Neuronal stem cell (in vitro differentiated cells): ENCODE measurements at regions not wholly inside any gene's neighbourhood (a gene's known extent, or its start where the extent isn't known, plus 50 kb on each side); places are given as distances from the start of the nearest gene placed in this dataset.

ENCODE experiments used
- DNase-seq: peaks from one replicate; pipeline ENCODE4 v3.0.0-alpha.2; 2013; ENCODE audit warnings: low spot score
- H2AFZ ChIP-seq: one replicate; pipeline ENCODE4 v1.6.1; 2013; ENCODE audit warnings: mild to moderate bottlenecking, low read length, inconsistent platforms
- H2AK5ac ChIP-seq: 2 replicates; pipeline ENCODE4 v1.6.1; 2013; ENCODE audit warnings: low read depth, mild to moderate bottlenecking, inconsistent platforms, low read length, moderate library complexity, mixed read lengths
- H2BK120ac ChIP-seq: 2 replicates; pipeline ENCODE4 v1.6.1; 2013; ENCODE audit warnings: low read depth, mild to moderate bottlenecking, inconsistent platforms, low read length, moderate library complexity, mixed read lengths
- H2BK12ac ChIP-seq: one replicate; pipeline ENCODE4 v1.6.1; 2013; ENCODE audit warnings: low read length, inconsistent platforms
- H2BK15ac ChIP-seq: 2 replicates; pipeline ENCODE4 v1.6.1; 2013; ENCODE audit warnings: mild to moderate bottlenecking, low read length, inconsistent platforms, mixed read lengths
- H2BK5ac ChIP-seq: one replicate; pipeline ENCODE4 v1.6.1; 2013; ENCODE audit warnings: inconsistent platforms, mild to moderate bottlenecking, low read length, moderate library complexity
- H3K14ac ChIP-seq: one replicate; pipeline ENCODE4 v1.6.1; 2013; ENCODE audit warnings: low read length, inconsistent platforms
- H3K18ac ChIP-seq: 2 replicates; pipeline ENCODE4 v1.6.1; 2013; ENCODE audit warnings: low read length, inconsistent platforms
- H3K23ac ChIP-seq: 2 replicates; pipeline ENCODE4 v1.6.1; 2013; ENCODE audit warnings: low read depth, mild to moderate bottlenecking, mixed read lengths, low read length, inconsistent platforms; ENCODE audit not compliant: poor library complexity
- H3K27ac ChIP-seq: replicated peaks from 3 replicates; pipeline ENCODE4 v1.5.1; 2013; ENCODE audit warnings: low read length, inconsistent platforms
- H3K27me3 ChIP-seq, 3 experiments: 2 replicates each; pipeline ENCODE4 v1.6.1; 2013; ENCODE audit warnings: low read length in 3 of 3, mild to moderate bottlenecking in 2 of 3, inconsistent platforms in 1 of 3, low read depth in 1 of 3, mixed read lengths in 1 of 3, moderate library complexity in 1 of 3; ENCODE audit not compliant: control insufficient read depth in 3 of 3, insufficient read depth in 3 of 3
- H3K36me3 ChIP-seq, 2 donors: replicated peaks in 1 of 2; 2 replicates each; pipeline ENCODE4 v1.6.1; 2013; ENCODE audit warnings: low read length in 2 of 2; ENCODE audit not compliant: control insufficient read depth in 2 of 2, insufficient read depth in 2 of 2
- H3K4ac ChIP-seq: 2 replicates; pipeline ENCODE4 v1.6.1; 2013; ENCODE audit warnings: inconsistent platforms, mild to moderate bottlenecking, low read length, moderate library complexity
- H3K4me1 ChIP-seq, 2 donors: 1 replicate in 1 of 2; 2 replicates in 1 of 2; pipeline ENCODE4 v1.6.1; 2013; ENCODE audit warnings: low read length in 2 of 2, low read depth in 1 of 2; ENCODE audit not compliant: control insufficient read depth in 2 of 2, insufficient read depth in 1 of 2
- H3K4me2 ChIP-seq: one replicate; pipeline ENCODE4 v1.6.1; 2013; ENCODE audit warnings: mild to moderate bottlenecking, low read length, inconsistent platforms; ENCODE audit not compliant: insufficient read depth, poor library complexity, severe bottlenecking
- H3K4me3 ChIP-seq, 2 donors: 2 replicates each; pipeline ENCODE4 v1.5.1; 2013; ENCODE audit warnings: low read length in 2 of 2, mild to moderate bottlenecking in 2 of 2, inconsistent platforms in 1 of 2, moderate library complexity in 1 of 2
- H3K79me1 ChIP-seq: one replicate; pipeline ENCODE4 v1.6.1; 2013; ENCODE audit warnings: low read depth, mild to moderate bottlenecking, inconsistent platforms, low read length, moderate library complexity
- H3K9ac ChIP-seq: one replicate; pipeline ENCODE4 v1.6.1; 2013; ENCODE audit warnings: mild to moderate bottlenecking, low read depth, low read length, inconsistent platforms; ENCODE audit not compliant: poor library complexity
- H3K9me3 ChIP-seq, 2 donors: replicated peaks in 1 of 2; 2 replicates each; pipeline versions ENCODE3 to v1.6.1; 2013; ENCODE audit warnings: low read length in 2 of 2, mild to moderate bottlenecking in 2 of 2, inconsistent platforms in 1 of 2, low read depth in 1 of 2, mixed read lengths in 1 of 2, moderate library complexity in 1 of 2; ENCODE audit not compliant: control insufficient read depth in 2 of 2, insufficient read depth in 1 of 2
- H4K8ac ChIP-seq: one replicate; pipeline ENCODE4 v1.6.1; 2013; ENCODE audit warnings: low read depth, mild to moderate bottlenecking, inconsistent platforms, low read length, moderate library complexity
- H4K91ac ChIP-seq: one replicate; pipeline ENCODE4 v1.6.1; 2013; ENCODE audit warnings: low read length, low read depth, mild to moderate bottlenecking, inconsistent platforms; ENCODE audit not compliant: poor library complexity
- WGBS, 2 donors: extraction: QIAGEN DNeasy Blood & Tissue Kit; methylation state at CpG; one replicate each; pipeline ENCODE4 v1.1.7; 2013; ENCODE audit warnings: missing lambda C conversion rate in 2 of 2, mixed read lengths in 1 of 2; ENCODE audit not compliant: insufficient read length in 2 of 2, insufficient replicate concordance in 1 of 2; ENCODE audit errors: extremely low coverage in 2 of 2; 5-methylcytosine and 5-hydroxymethylcytosine counted together

GRCh38 chr9:115680231-115680630, 473.4 kb upstream of the PAPPA start:
- Histone ChIP-seq H2AFZ (no peak overlapping the region), H4K8ac (no peak overlapping the region), H3K27me3 (no peaks in the 10 kb centered on the region), H3K4me1 (no peaks in the 10 kb centered on the region), H2BK12ac (no peak overlapping the region), H2BK120ac (no peak overlapping the region), H3K27ac (no peak overlapping the region), H3K4ac (no peak overlapping the region), H3K18ac (no peak overlapping the region), H3K4me3 (no peak overlapping the region), H3K9ac (no peak overlapping the region), H2BK5ac (no peak overlapping the region), H3K4me2 (no peak overlapping the region), H3K36me3 (no peaks in the 10 kb centered on the region), H3K79me1 (no peaks in the 10 kb centered on the region), H3K14ac (no peak overlapping the region), H4K91ac (no peak overlapping the region), H2BK15ac (no peak overlapping the region), H3K9me3 (no peaks in the 10 kb centered on the region), H2AK5ac (no peak overlapping the region), H3K23ac (no peak overlapping the region)
- no CpG with 5 or more reads among the region's 1 CpG for WGBS, 2 donors
- DNase-seq, result no peak

- Histone ChIP-seq H3K4me1 (no peaks in the 10 kb centered on the region), H4K91ac (no peak overlapping the region), H3K36me3 (no peaks in the 10 kb centered on the region), H4K8ac (no peak overlapping the region), H2BK120ac (no peak overlapping the region), H3K14ac (no peak overlapping the region), H2AFZ (no peak overlapping the region), H3K79me1 (no peaks in the 10 kb centered on the region), H3K4ac (no peak overlapping the region), H2BK15ac (no peak overlapping the region), H2BK5ac (no peak overlapping the region), H3K9me3 (no peaks in the 10 kb centered on the region), H2AK5ac (no peak overlapping the region), H3K27ac (no peak overlapping the region), H3K9ac (no peak overlapping the region), H3K18ac (no peak overlapping the region), H3K4me3 (no peak overlapping the region), H3K4me2 (no peak overlapping the region), H3K27me3 (no peaks in the 10 kb centered on the region), H3K23ac (no peak overlapping the region), H2BK12ac (no peak overlapping the region)
- no peak for DNase-seq
- no CpG with 5 or more reads among the region's 3 CpGs for WGBS, 2 donors
Measured at GRCh38 chr9:115681585-115681984, 472.0 kb upstream of the PAPPA start.

DNA sequence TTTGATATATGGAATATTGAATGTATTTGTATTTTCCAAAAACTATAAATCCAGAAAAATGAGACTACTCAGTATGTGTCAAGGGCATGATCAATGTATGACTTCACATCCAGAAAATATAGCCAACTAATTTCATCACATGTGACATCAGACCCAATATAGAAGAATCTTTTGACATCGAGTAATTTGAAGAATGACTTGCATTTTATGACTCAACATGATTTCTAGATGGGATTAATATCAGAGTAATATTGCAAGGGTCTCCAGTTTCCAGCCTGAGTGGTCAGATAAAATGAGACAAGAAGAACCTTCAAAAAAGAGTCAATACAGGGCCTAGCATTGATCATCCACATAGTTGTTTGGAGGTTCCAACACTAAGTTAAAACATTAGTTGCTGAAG, 467.5 kb upstream of the PAPPA start:
- no peak overlapping the region for H2BK5ac ChIP-seq
- H3K18ac ChIP-seq, result no peak overlapping the region
- H2AFZ ChIP-seq, result no peak overlapping the region
- no peak overlapping the region for H3K27ac ChIP-seq
- peaks cover 0 to 1% (median 0%) of the 10 kb centered on the region in 3 experiments for H3K27me3 ChIP-seq
- no peak overlapping the region for H4K91ac ChIP-seq
- no CpG with 5 or more reads among the region's 1 CpG for WGBS, 2 donors
- no peak overlapping the region for H4K8ac ChIP-seq
- H2BK120ac ChIP-seq, result no peak overlapping the region
- no peaks in the 10 kb centered on the region for H3K9me3 ChIP-seq
- no peaks in the 10 kb centered on the region for H3K4me1 ChIP-seq
- no peak overlapping the region for H3K14ac ChIP-seq
- no peak overlapping the region for H3K9ac ChIP-seq
- no peak overlapping the region for H2AK5ac ChIP-seq
- H2BK12ac ChIP-seq, result no peak overlapping the region
- H3K4me3 ChIP-seq, result no peak overlapping the region
- no peak overlapping the region for H3K23ac ChIP-seq
- DNase-seq, result no peak
- no peak overlapping the region for H3K4ac ChIP-seq
- no peak overlapping the region for H2BK15ac ChIP-seq
- no peaks in the 10 kb centered on the region for H3K36me3 ChIP-seq
- no peak overlapping the region for H3K4me2 ChIP-seq
- H3K79me1 ChIP-seq, result no peaks in the 10 kb centered on the region

DNA sequence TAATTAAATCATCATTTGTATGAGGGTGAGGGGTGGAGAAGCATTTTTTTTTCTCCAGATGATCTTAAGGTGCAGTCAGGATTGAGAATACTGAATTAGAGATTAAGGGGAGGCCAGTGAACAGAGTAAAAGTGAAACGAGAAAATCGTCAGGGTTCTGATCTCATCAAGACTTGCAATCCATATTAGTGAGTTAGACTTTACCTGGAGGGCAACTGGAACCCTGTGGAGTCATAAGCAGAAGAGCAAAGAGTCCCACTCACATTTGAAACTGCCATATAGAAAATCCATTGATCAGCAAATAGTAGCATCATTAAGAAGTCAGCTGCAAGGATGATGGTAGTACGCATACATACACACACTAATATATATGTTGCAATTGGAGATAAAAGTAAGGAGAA, 466.2 kb upstream of the PAPPA start:
- H3K36me3 ChIP-seq, result no peaks in the 10 kb centered on the region
- H3K4me2 ChIP-seq, result no peak overlapping the region
- H2BK5ac ChIP-seq, result no peak overlapping the region
- H3K27ac ChIP-seq, result no peak overlapping the region
- H3K79me1 ChIP-seq, result no peaks in the 10 kb centered on the region
- no peak overlapping the region for H3K4me3 ChIP-seq
- H2BK15ac ChIP-seq, result no peak overlapping the region
- H3K14ac ChIP-seq, result no peak overlapping the region
- H2AK5ac ChIP-seq, result no peak overlapping the region
- H3K9me3 ChIP-seq, result no peaks in the 10 kb centered on the region
- H3K4ac ChIP-seq, result no peak overlapping the region
- peaks cover 0 to 2% of the 10 kb centered on the region in 2 donors for H3K4me1 ChIP-seq
- H3K9ac ChIP-seq, result no peak overlapping the region
- no peak overlapping the region for H2BK12ac ChIP-seq
- H2BK120ac ChIP-seq, result no peak overlapping the region
- H3K23ac ChIP-seq, result no peak overlapping the region
- H2AFZ ChIP-seq, result no peak overlapping the region
- WGBS, 2 donors, result no CpG with 5 or more reads among the region's 3 CpGs
- H4K8ac ChIP-seq, result no peak overlapping the region
- peaks cover 0 to 1% (median 0%) of the 10 kb centered on the region in 3 experiments for H3K27me3 ChIP-seq
- no peak overlapping the region for H3K18ac ChIP-seq
- no peak overlapping the region for H4K91ac ChIP-seq
- no peak for DNase-seq
